Activated CD8-positive, alpha-beta T cell treated with anti-CD3 and anti-CD28 coated beads for 36 hours (primary cell): ENCODE measurements at regions not wholly inside any gene's neighbourhood (a gene's known extent, or its start where the extent isn't known, plus 50 kb on each side); places are given as distances from the start of the nearest gene placed in this dataset.

Source experiments
- ATAC-seq: fragments of 200-7000 bp; cut with Tn5 transposase; one replicate; pipeline ENCODE4 v1.10.0; 2021; ENCODE audit warnings: mild to moderate bottlenecking, moderate library complexity
- CTCF ChIA-PET: fragments of 350-600 bp; sonication (Branson Sonifier 250); formaldehyde crosslinking; loops from one replicate; lab custom pipeline; 2021; ENCODE audit warnings: antibody characterized with exemption; lab: Charles Lee
- POLR2A ChIA-PET: fragments of 350-600 bp; sonication (Branson Sonifier 250); formaldehyde crosslinking; loops from one replicate; lab custom pipeline; 2021; ENCODE audit warnings: antibody characterized with exemption; lab: Charles Lee
- DNase-seq: peaks from one replicate; pipeline ENCODE4 v3.0.0-alpha.2; 2020
- H3K27ac Mint-ChIP-seq: one replicate; pipeline ENCODE4 v1.8.0; 2021; ENCODE audit warnings: mild to moderate bottlenecking, mixed read lengths
- H3K27me3 Mint-ChIP-seq: one replicate; pipeline ENCODE4 v1.8.0; 2021; ENCODE audit warnings: mixed read lengths
- H3K36me3 Mint-ChIP-seq: one replicate; pipeline ENCODE4 v1.8.0; 2021; ENCODE audit warnings: low read depth, mixed read lengths
- H3K4me1 Mint-ChIP-seq: one replicate; pipeline ENCODE4 v1.8.0; 2021; ENCODE audit warnings: low read depth, mixed read lengths
- H3K4me3 Mint-ChIP-seq: one replicate; pipeline ENCODE4 v1.8.0; 2021; ENCODE audit warnings: mild to moderate bottlenecking, moderate library complexity, mixed read lengths
- H3K9me3 Mint-ChIP-seq: one replicate; pipeline ENCODE4 v1.8.0; 2021; ENCODE audit warnings: mixed read lengths
- intact Hi-C: fragments of 100-400 bp; cut with micrococcal nuclease; formaldehyde crosslinking; loops from one replicate; pipeline ENCODE4 v1.10.0; 2022
- TF ChIP-seq, protein P1 (sequence below): fragments of 200-600 bp; IDR thresholded peaks from one replicate; pipeline ENCODE4 v1.8.0; 2022; ENCODE audit warnings: antibody characterized with exemption, mild to moderate bottlenecking

DNA sequence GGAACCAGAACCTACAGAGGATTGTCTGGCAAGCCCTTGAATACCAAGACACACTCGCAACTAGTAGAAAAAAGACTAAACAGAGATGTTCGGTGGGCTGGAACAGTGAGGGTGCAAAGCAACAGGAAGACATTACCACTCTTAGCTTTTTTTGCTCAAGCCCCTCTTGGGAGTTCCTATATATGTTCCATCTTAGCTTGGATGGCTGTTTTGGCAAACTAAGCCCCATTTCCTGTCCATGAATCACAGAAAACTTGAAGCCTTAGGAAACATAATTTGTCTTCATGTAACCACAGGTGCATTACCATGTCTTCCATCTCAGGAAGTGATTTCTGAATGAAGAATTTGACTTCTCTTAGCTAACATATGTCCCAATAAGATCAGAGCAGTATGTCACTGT, 446.3 kb downstream of the OLFM4 start:
- H3K9me3 Mint-ChIP-seq: peaks cover 4% of the 10 kb centered on the region
- intact Hi-C loops: no loop called here

GRCh38 chr13:53490752-53491151, 462.1 kb downstream of the OLFM4 start:
- ATAC-seq (no peak), DNase-seq (no peak)
- no peak overlapping the region for H3K27ac Mint-ChIP-seq
- intact Hi-C loops: no loop called here
- H3K4me1 Mint-ChIP-seq: no peaks in the 10 kb centered on the region
- TF ChIP-seq, protein P1, sequence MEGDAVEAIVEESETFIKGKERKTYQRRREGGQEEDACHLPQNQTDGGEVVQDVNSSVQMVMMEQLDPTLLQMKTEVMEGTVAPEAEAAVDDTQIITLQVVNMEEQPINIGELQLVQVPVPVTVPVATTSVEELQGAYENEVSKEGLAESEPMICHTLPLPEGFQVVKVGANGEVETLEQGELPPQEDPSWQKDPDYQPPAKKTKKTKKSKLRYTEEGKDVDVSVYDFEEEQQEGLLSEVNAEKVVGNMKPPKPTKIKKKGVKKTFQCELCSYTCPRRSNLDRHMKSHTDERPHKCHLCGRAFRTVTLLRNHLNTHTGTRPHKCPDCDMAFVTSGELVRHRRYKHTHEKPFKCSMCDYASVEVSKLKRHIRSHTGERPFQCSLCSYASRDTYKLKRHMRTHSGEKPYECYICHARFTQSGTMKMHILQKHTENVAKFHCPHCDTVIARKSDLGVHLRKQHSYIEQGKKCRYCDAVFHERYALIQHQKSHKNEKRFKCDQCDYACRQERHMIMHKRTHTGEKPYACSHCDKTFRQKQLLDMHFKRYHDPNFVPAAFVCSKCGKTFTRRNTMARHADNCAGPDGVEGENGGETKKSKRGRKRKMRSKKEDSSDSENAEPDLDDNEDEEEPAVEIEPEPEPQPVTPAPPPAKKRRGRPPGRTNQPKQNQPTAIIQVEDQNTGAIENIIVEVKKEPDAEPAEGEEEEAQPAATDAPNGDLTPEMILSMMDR: no peak
- H3K4me3 Mint-ChIP-seq: no peak overlapping the region
- no peaks in the 10 kb centered on the region for H3K36me3 Mint-ChIP-seq
- H3K9me3 Mint-ChIP-seq: peaks cover 4% of the 10 kb centered on the region
- POLR2A ChIA-PET: no interaction called here
- H3K27me3 Mint-ChIP-seq: no peaks in the 10 kb centered on the region
- CTCF ChIA-PET: no interaction called here

More for the DNA sequence above, 446.3 kb downstream of the OLFM4 start:
- H3K36me3 Mint-ChIP-seq: no peaks in the 10 kb centered on the region
- TF ChIP-seq, protein P1: no peak
- H3K27me3 Mint-ChIP-seq: no peaks in the 10 kb centered on the region
- H3K27ac Mint-ChIP-seq: no peak overlapping the region
- no peaks in the 10 kb centered on the region for H3K4me1 Mint-ChIP-seq
- H3K4me3 Mint-ChIP-seq: no peak overlapping the region
- CTCF ChIA-PET: no interaction called here
- DNase-seq (no peak), ATAC-seq (no peak)
- POLR2A ChIA-PET: no interaction called here

DNA sequence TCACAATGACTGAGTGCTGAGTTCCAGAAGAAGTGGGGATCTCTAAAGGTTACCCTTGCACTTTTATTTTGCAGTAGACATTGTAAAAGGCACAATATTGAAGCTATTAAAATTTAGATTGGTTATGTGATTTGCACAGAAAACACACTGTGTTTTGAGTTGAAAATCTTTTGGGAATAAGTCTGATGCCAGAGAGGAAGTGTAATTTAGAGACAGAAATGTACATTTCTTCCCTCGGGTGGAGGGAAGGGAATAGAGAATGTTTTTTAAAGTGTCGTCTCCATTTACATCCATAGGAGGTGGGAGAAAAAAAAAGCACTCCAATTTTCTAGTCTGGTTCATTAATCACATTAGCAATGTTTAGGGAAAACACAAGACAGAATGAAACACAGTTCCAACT, 465.8 kb downstream of the OLFM4 start:
- intact Hi-C loops: no loop called here
- Mint-ChIP-seq H3K4me1 (no peaks in the 10 kb centered on the region), H3K36me3 (no peaks in the 10 kb centered on the region), H3K4me3 (no peak overlapping the region), H3K27me3 (no peaks in the 10 kb centered on the region), H3K9me3 (peaks cover 4% of the 10 kb centered on the region), H3K27ac (no peak overlapping the region)
- POLR2A ChIA-PET: no interaction called here
- CTCF ChIA-PET: no interaction called here
- ATAC-seq (no peak), DNase-seq (no peak)
- TF ChIP-seq, protein P1: no peak

GRCh38 chr13:53499576-53500133, 471.0 kb downstream of the OLFM4 start:
- no peaks in the 10 kb centered on the region for H3K36me3 Mint-ChIP-seq
- no peak overlapping the region for H3K4me3 Mint-ChIP-seq
- ATAC-seq (no peak), DNase-seq (no peak)
- POLR2A ChIA-PET: no interaction called here
- H3K9me3 Mint-ChIP-seq: peaks cover 6% of the 10 kb centered on the region
- TF ChIP-seq, protein P1: no peak
- intact Hi-C loops: no loop called here
- H3K27ac Mint-ChIP-seq: no peak overlapping the region
- H3K27me3 Mint-ChIP-seq: no peaks in the 10 kb centered on the region
- CTCF ChIA-PET: no interaction called here
- H3K4me1 Mint-ChIP-seq: no peaks in the 10 kb centered on the region

- Mint-ChIP-seq H3K9me3 (peaks cover 6% of the 10 kb centered on the region), H3K27ac (no peak overlapping the region), H3K4me1 (no peaks in the 10 kb centered on the region), H3K27me3 (no peaks in the 10 kb centered on the region), H3K4me3 (no peak overlapping the region), H3K36me3 (no peaks in the 10 kb centered on the region)
- DNase-seq: no peak
- no peak for ATAC-seq
- intact Hi-C loops: no loop called here
- CTCF ChIA-PET: no interaction called here
- POLR2A ChIA-PET: no interaction called here
- TF ChIP-seq, protein P1: no peak
These were observed 472.8 kb downstream of the OLFM4 start for GRCh38 chr13:53501387-53501786.
